ENCODE measurements at regions not wholly inside any gene's neighbourhood (a gene's known extent, or its start where the extent isn't known, plus 50 kb on each side); places are given as distances from the start of the nearest gene placed in this dataset.
A peak's percentile ranks its signal among the peaks of the same experiment; 100 is the strongest.

GRCh38 chr3:150216866-150217600, 191.1 kb upstream of the TSC22D2 start:
- no peak for DNase-seq (ENCODE audit: low spot score)

GRCh38 chr3:150216041-150216811, 191.9 kb upstream of the TSC22D2 start:
- peak; percentile 98 for DNase-seq (ENCODE audit: low spot score)

GRCh38 chr3:150215616-150216015, 192.5 kb upstream of the TSC22D2 start:
- DNase-seq (ENCODE audit: low spot score) = no peak

GRCh38 chr3:150213577-150213976, 194.5 kb upstream of the TSC22D2 start:
- no peak for DNase-seq (ENCODE audit: low spot score)

- DNase-seq (ENCODE audit: low spot score) = no peak
These were observed 197.5 kb upstream of the TSC22D2 start for GRCh38 chr3:150210461-150211110.

- DNase-seq (ENCODE audit: low spot score) = no peak
These were observed 204.8 kb upstream of the TSC22D2 start for GRCh38 chr3:150203273-150203672.

GRCh38 chr3:150202711-150203110, 205.4 kb upstream of the TSC22D2 start:
- DNase-seq (ENCODE audit: low spot score) = no peak

GRCh38 chr3:150194957-150195356, 213.1 kb upstream of the TSC22D2 start:
- no peak for DNase-seq (ENCODE audit: low spot score)

GRCh38 chr3:150194513-150194912, 213.6 kb upstream of the TSC22D2 start:
- DNase-seq (ENCODE audit: low spot score) = no peak

GRCh38 chr3:150184426-150185071, 213.9 kb upstream of the PFN2 start:
- DNase-seq (ENCODE audit: low spot score) = no peak

- DNase-seq (ENCODE audit: low spot score) = peak; percentile 72
These were observed 213.2 kb upstream of the PFN2 start for GRCh38 chr3:150183678-150184425.

GRCh38 chr3:150180334-150180733, 209.6 kb upstream of the PFN2 start:
- DNase-seq (ENCODE audit: low spot score) = no peak

GRCh38 chr3:150179330-150179729, 208.6 kb upstream of the PFN2 start:
- DNase-seq (ENCODE audit: low spot score) = no peak

- DNase-seq (ENCODE audit: low spot score) = peak; percentile 39
These were observed 207.1 kb upstream of the PFN2 start for GRCh38 chr3:150177673-150178381.

- no peak for DNase-seq (ENCODE audit: low spot score)
These were observed 203.5 kb upstream of the PFN2 start for GRCh38 chr3:150174179-150174578.

- DNase-seq (ENCODE audit: low spot score) = no peak
These were observed 201.7 kb upstream of the PFN2 start for GRCh38 chr3:150172356-150172755.

- no peak for DNase-seq (ENCODE audit: low spot score)
These were observed 200.3 kb upstream of the PFN2 start for GRCh38 chr3:150170852-150171520.

- DNase-seq (ENCODE audit: low spot score) = no peak
These were observed 198.7 kb upstream of the PFN2 start for GRCh38 chr3:150169330-150169940.

- no peak for DNase-seq (ENCODE audit: low spot score)
These were observed 198.0 kb upstream of the PFN2 start for GRCh38 chr3:150168698-150169097.
